ENCODE measurements at regions not wholly inside any gene's neighbourhood (a gene's known extent, or its start where the extent isn't known, plus 50 kb on each side); places are given as distances from the start of the nearest gene placed in this dataset.
A peak's percentile ranks its signal among the peaks of the same experiment; 100 is the strongest.

GRCh38 chr7:98534493-98534892 lies 82.6 kb upstream of the NPTX2 start:
- H3K23me2 ChIP-seq (ENCODE audit: low read depth, low read length), result no peaks in the 10 kb centered on the region
- H2AK5ac ChIP-seq (ENCODE audit: low read depth, low read length), result no peak overlapping the region
- no peak overlapping the region for H2BK15ac ChIP-seq (ENCODE audit: low read length)
- no peak overlapping the region for H3K27ac ChIP-seq (ENCODE audit: low read depth, low read length)
- WGBS, 2 experiments (ENCODE audit: extremely low coverage in 1 of 2, insufficient coverage in 1 of 2, insufficient read length in 1 of 2, insufficient replicate concordance in 2 of 2, low coverage in 1 of 2, low lambda C conversion rate in 2 of 2, missing lambda C conversion rate in 1 of 2), result 93% methylated on average over 7 of the region's 7 CpGs; no CpG with 5 or more reads in 1 of the 2 experiments
- H2BK20ac ChIP-seq (ENCODE audit: low read length), result no peak overlapping the region
- H2BK5ac ChIP-seq (ENCODE audit: low read depth, low read length), result no peak overlapping the region
- H4K5ac ChIP-seq (ENCODE audit: insufficient read length, low read depth, low read length), result no peak overlapping the region
- H4K91ac ChIP-seq (replicated peaks; ENCODE audit: insufficient read length, low read length), result no peak overlapping the region
- no peak overlapping the region for H2BK12ac ChIP-seq (ENCODE audit: low read depth, low read length)
- no peak overlapping the region for H3K4me2 ChIP-seq (ENCODE audit: insufficient read depth in 1 of 2, low read depth in 2 of 2, low read length in 2 of 2)
- no peak overlapping the region for H3K4ac ChIP-seq (replicated peaks; ENCODE audit: insufficient read length, low read depth, low read length)
- H3K27me3 ChIP-seq (replicated peaks in 1 of 4; ENCODE audit: control insufficient read depth in 3 of 4, extremely low read depth in 1 of 4, insufficient read depth in 3 of 4, low read length in 3 of 4), result no peaks in the 10 kb centered on the region
- no peaks in the 10 kb centered on the region for H3K79me2 ChIP-seq (ENCODE audit: control insufficient read depth in 1 of 2, insufficient read depth in 2 of 2, low read length in 2 of 2)
- H3K18ac ChIP-seq (ENCODE audit: extremely low read depth, low read length), result no peak overlapping the region
- FAIRE-seq, result no peak
- H3K9me3 ChIP-seq (ENCODE audit: insufficient read depth in 2 of 2, low read depth in 1 of 2, low read length in 1 of 2), result peaks cover 0 to 3% of the 10 kb centered on the region in 2 experiments; a peak in 1 of 4 replicates
- CTCF ChIA-PET (ENCODE audit: partially characterized antibody), result interaction anchor here (0.7 to 1.0 kb wide), 2 partner anchors 12 to 307 kb away, joined by 4 read pairs; no protein-coding TSS in a partner anchor
- no peak overlapping the region for H3K23ac ChIP-seq (ENCODE audit: insufficient read length)
- no peak overlapping the region for H3K14ac ChIP-seq (ENCODE audit: insufficient read length)
- POLR2A ChIA-PET (ENCODE audit: partially characterized antibody), result no interaction called here
- no peak overlapping the region for H2BK120ac ChIP-seq (replicated peaks; ENCODE audit: low read depth, low read length)
- no peaks in the 10 kb centered on the region for H4K20me1 ChIP-seq (replicated peaks in 1 of 2; ENCODE audit: control insufficient read depth in 1 of 2, insufficient read depth in 2 of 2, low read length in 2 of 2)
- no peak for DNase-seq (ENCODE audit: low read depth in 1 of 2, low spot score in 2 of 2)
- H4K8ac ChIP-seq (ENCODE audit: extremely low read depth, insufficient read depth, low read length), result no peak overlapping the region
- H3K4me1 ChIP-seq (replicated peaks in 1 of 4; ENCODE audit: control insufficient read depth in 3 of 4, insufficient read depth in 4 of 4, low read length in 3 of 4), result 0 out of 7 replicates have a peak, but pooled peaks cover 0 to 3% (median 0%) of the 10 kb centered on the region in 4 experiments
- no peaks in the 10 kb centered on the region for H3K36me3 ChIP-seq (ENCODE audit: control insufficient read depth in 2 of 4, insufficient read depth in 4 of 4, low read length in 3 of 4)
- no peak overlapping the region for H2AFZ ChIP-seq (ENCODE audit: low read length)
- H3K56ac ChIP-seq (replicated peaks; ENCODE audit: insufficient read length, low read depth, low read length), result no peak overlapping the region
- no peaks in the 10 kb centered on the region for H3K79me1 ChIP-seq (ENCODE audit: low read depth, low read length)
- no peak overlapping the region for H3K9ac ChIP-seq (replicated peaks in 1 of 4; ENCODE audit: extremely low read depth in 1 of 4, low read depth in 3 of 4, low read length in 3 of 4)
- H3K4me3 ChIP-seq (ENCODE audit: extremely low read depth in 1 of 4, insufficient read depth in 2 of 4, low read depth in 3 of 4, low read length in 4 of 4), result no peak overlapping the region
- TF ChIP-seq YY1 (IDR thresholded peaks at IDR 0.05; ENCODE audit: low read depth, low read length) (no peak), CEBPB (IDR thresholded peaks at IDR 0.05; ENCODE audit: low read depth, low read length) (peak; percentile 22; the same call in 1 of the 2 replicates)
